Stimulated activated naive CD8-positive, alpha-beta T cell treated with anti-CD3 and anti-CD28 coated beads, Interleukin-15, Interleukin-2, amounts not matched to agents 100 U/mL and 50 U/mL, for 24 hours (primary cell): ENCODE measurements at regions not wholly inside any gene's neighbourhood (a gene's known extent, or its start where the extent isn't known, plus 50 kb on each side); places are given as distances from the start of the nearest gene placed in this dataset.
"Not testable (repeated sequence)": the region's sequence is repeated elsewhere in the genome, so short reads cannot be mapped to it uniquely, and the experiment has no call there.

Source experiments
- ATAC-seq: fragments of 150-1000 bp; cut with Tn5 transposase; one replicate; pipeline ENCODE4 v1.10.0; 2021
- DNase-seq: peaks from one replicate; pipeline ENCODE4 v3.0.0; 2021

DNA sequence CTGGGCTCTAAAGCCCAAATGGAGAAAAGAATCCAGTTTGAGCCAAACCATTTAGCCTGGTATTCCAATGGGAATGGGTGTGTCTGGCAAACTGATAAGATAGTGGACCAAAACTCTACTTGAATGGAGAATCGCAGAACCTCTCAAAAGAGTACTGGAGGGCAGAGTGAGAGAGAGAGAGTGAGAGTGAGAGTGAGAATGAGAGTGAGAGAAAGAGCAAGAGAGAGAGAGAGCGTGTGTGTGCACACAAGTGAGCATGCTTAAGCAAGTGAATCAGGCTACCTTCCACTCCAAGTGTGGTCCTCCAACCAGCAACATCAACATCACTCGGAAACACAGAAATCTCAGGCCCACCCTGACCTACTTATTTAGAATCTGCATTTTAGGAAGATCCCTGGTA lies 58.8 kb downstream of the UQCRFS1 start:
- DNase-seq (no peak), ATAC-seq (no peak)

DNA sequence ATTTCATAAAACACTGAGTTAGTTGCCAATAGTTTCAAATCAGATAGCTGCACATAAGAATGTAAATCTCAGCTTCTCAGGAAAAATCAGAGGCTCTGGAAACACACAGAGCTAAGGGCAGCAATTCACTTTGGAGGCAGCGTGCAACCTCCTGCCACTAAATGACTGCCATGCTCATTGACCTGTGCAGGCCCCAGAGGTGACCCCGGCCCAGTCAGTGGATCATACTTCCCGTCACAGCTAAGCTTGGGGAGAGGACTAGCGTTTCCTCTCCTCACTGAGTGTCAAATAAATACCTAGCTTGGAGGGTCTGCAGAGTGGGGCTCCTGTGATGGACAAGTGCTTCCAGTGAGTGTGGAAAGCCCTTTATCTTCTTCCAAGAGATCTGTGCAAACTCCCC lies 67.2 kb downstream of the UQCRFS1 start:
- ATAC-seq (no peak), DNase-seq (no peak)

- no peak for ATAC-seq
- DNase-seq: no peak
Measured at GRCh38 chr19:29143183-29143582, 69.8 kb downstream of the UQCRFS1 start.

- ATAC-seq (no peak), DNase-seq (no peak)
Measured at GRCh38 chr19:29139227-29139626, 73.7 kb downstream of the UQCRFS1 start.

DNA sequence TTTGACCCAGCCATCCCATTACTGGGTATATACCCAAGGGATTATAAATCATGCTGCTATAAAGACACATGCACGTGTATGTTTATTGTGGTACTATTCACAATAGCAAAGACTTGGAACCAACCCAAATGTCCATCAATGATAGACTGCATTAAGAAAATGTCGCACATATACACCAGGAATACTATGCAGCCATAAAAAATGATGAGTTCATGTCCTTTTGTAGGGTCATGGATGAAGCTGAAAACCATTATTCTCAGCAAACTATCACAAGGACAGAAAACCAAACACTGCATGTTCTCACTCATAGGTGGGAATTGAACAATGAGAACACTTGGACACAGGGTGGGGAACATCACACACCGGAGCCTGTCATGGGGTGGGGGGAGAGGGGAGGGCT lies 74.7 kb downstream of the UQCRFS1 start:
- not testable (repeated sequence) for DNase-seq, ATAC-seq

GRCh38 chr19:29131456-29131855 lies 81.5 kb downstream of the UQCRFS1 start:
- ATAC-seq (no peak), DNase-seq (no peak)

DNA sequence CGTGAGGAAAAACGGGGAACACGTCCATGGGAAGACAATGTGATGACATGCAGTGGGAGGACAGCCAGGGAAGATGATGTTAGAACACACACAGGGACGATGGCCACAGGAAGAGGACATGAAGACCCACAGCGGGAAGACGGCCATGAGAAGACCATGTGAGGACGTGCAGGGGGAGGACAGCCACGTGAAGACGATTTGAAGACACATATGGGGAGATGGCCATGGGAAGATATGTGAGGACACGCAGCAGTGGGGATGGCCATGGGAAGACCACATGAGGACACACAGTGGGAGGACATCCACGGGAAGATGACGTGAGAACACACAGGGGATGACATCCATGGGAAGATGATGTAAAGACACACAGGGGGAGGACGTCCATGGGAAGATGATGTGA lies 83.8 kb downstream of the UQCRFS1 start:
- no peak for DNase-seq
- no peak for ATAC-seq

DNA sequence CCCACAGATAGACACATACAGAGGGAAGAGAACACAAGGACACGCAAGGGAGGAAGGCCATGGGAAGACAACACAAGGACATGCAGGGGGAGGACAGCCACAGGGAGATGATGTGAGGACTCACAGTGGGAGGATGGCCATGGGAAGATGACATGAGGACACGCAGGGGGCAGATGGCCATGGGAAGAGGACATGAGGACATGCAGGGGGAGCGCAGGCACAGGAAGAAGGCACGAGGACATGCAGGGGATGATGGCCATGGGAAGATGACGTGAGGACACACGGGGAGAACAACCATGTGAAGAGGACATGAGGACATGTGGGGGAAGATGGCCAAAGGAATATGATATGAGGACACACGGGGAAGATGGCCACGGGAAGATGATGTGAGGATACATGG lies 84.7 kb downstream of the UQCRFS1 start:
- no peak for DNase-seq
- ATAC-seq: no peak

DNA sequence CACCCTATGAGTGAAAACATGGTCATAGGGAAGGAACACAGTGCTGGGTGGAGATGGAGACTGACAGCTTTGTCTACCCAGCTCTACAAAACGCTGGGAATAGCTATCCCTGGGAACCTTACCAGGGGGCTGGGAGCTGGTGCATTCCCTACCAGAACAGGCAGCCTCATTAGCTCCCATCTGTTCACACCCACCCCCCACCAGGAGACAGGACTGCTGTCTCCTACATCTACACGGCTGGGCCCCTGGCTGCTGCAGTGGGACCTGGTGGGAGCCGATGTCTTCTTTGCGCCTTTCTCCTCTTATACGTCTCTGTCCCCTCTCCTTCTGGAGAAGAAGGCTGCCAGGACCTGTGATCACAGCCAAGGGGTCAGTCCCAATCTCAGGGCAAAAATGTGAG lies 90.8 kb downstream of the UQCRFS1 start:
- no peak for DNase-seq
- ATAC-seq: no peak

GRCh38 chr19:29121684-29122083 lies 91.3 kb downstream of the UQCRFS1 start:
- DNase-seq (peak; percentile 5), ATAC-seq (no peak)

DNA sequence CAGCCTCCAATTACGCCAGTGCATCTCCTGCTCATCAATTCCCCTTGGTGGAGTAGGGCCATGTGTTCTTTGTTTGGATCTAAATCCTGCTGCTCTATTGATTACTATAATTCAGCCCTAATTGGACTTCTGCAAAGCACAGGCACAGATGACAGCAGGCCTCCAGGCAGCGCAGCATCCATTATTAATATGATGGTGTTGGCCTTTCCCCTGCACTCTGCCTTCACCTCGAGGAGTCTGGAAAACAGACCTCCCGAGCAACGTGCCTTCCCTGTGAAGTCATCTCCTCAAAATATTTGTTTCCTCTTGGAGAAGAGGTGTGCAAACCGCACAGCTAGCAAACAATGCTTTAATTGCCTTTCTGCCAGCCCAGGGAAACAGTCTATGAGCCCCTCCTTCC lies 92.5 kb downstream of the UQCRFS1 start:
- ATAC-seq (no peak), DNase-seq (no peak)

DNA sequence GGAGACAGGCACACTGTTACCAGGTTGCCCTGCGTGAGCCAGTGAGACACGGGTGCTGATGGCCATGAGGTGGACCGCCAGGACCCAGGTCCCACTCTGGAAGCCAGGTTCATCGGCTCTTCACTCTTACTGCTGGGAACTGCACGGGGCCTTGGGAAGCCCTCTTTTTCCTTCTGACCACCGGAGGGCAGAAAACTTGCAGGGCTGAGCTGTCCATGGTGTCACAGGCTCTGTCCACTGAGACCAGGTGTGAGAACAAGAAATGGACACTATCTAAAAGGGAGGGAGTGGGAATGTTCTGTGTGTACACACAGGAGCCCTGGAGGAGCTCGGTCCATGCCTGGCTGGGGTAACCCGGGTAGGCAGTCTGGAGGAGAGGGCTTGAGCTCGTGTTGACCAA lies 93.4 kb downstream of the UQCRFS1 start:
- no peak for DNase-seq
- no peak for ATAC-seq

DNA sequence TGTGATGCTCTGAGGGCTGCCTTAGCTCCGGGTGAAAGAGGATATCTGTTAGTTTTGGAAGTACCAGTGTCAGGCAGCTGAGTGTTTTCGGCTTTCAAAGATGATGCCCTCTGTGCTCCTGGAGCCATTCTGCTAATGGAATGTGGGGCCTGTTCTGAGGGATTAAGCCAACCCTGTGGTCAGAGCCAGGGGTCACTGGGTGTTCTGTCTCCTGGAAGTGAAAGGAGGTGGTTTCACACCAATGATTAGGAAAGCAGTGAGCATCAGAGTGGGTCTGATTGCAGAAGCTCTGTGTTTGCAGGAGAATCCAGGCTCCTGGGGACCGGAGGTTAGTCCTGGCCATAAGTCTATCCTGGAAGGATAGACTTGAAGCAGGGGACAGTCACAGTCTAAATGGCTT lies 94.6 kb downstream of the UQCRFS1 start:
- no peak for DNase-seq

GRCh38 chr19:29117926-29118325 lies 95.0 kb downstream of the UQCRFS1 start:
- ATAC-seq: no peak
- DNase-seq: no peak

More for the DNA sequence above, 94.6 kb downstream of the UQCRFS1 start:
- ATAC-seq: no peak

DNA sequence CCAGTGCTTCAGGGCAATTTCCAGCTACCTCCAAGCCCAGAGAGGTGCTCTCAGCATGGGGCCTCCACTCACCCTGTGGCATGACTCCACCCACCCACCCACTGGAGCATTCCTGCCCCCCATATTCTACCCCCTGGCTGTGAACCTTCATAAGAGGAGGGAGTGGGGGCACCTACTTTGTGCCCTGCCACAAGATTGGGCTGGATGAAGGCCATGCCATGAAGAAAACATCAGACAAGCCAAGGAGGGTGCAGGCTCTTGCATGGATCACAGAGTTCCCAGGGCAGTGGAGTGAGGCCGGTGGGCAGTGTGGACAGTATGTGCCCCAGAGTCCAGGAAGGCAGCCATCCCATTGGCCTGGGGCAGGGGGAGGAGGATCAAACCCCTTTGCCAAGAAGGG lies 97.8 kb downstream of the UQCRFS1 start:
- ATAC-seq (no peak), DNase-seq (no peak)

- no peak for ATAC-seq
- DNase-seq: no peak
Measured at GRCh38 chr19:29113838-29114237, 99.1 kb downstream of the UQCRFS1 start.

DNA sequence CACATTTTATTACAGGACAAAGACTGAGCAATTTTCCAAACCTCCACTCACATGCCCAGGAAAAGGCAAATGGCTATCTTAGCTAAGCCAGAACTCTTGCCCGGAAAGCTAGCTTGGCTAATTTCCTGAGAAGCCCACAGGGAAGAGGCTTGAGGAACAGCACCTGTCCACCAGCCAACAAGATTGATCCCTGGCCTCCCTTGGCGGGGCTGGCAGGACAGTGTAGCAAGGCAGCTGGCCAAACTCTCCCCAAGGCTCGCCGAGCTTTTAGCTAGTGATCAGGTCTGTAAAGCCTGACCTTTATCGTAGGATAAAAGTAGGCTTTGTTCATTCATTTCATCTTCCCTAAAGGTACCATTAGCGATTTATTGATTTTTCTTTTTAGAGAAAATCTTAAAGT lies 101.4 kb downstream of the UQCRFS1 start:
- DNase-seq (no peak), ATAC-seq (no peak)

- no peak for DNase-seq
- ATAC-seq: no peak
Measured at GRCh38 chr19:29107831-29108230, 105.1 kb downstream of the UQCRFS1 start.

GRCh38 chr19:29106346-29106885 lies 106.5 kb downstream of the UQCRFS1 start:
- ATAC-seq (no peak), DNase-seq (no peak)

GRCh38 chr19:29105629-29106292 lies 107.2 kb downstream of the UQCRFS1 start:
- ATAC-seq (no peak), DNase-seq (no peak)

DNA sequence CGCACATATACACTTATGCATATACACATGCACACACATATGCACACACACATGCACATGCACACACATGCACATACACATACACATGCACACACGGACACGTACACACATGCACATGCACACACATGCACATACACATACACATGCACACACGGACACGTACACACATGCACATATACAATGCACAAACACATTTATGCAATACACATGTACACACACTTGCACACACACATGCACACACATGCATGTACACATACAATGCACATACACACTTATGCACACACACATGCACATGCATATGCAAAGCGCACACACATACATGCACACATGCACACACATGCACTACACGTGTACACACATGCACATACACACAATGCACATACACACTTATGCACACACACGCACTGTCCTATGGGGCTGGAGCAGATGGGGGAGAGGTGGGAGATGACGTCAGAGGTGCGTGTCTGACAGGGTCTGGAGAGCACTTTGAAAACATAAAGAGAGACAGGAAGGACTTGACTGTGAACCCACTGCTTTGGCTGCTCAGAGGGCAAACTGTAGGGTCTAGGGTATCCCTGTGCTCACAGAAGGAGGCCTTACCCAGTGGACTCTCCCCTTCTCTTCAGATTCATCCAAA lies 108.2 kb downstream of the UQCRFS1 start:
- DNase-seq (no peak), ATAC-seq (no peak)

- no peak for DNase-seq
Measured at GRCh38 chr19:29098863-29099481, 114.0 kb downstream of the UQCRFS1 start.

GRCh38 chr19:29098091-29098490 lies 114.9 kb downstream of the UQCRFS1 start:
- ATAC-seq: no peak

More at GRCh38 chr19:29098863-29099481, 114.0 kb downstream of the UQCRFS1 start:
- ATAC-seq: no peak

More at GRCh38 chr19:29098091-29098490, 114.9 kb downstream of the UQCRFS1 start:
- DNase-seq: no peak
